ENCODE measurements at regions not wholly inside any gene's neighbourhood (a gene's known extent, or its start where the extent isn't known, plus 50 kb on each side); places are given as distances from the start of the nearest gene placed in this dataset.

- H3K36me3 ChIP-seq = no peaks in the 10 kb centered on the region
- H3K9me3 ChIP-seq = no peaks in the 10 kb centered on the region
- H3K4me1 ChIP-seq = no peaks in the 10 kb centered on the region
- no peaks in the 10 kb centered on the region for H3K27me3 ChIP-seq
- DNase-seq (no peak), ATAC-seq (no peak)
- no peak overlapping the region for H3K4me3 ChIP-seq
- WGBS, 4 donors = 60 to 69% (median 66%) methylated on average over 5 of the region's 5 CpGs
- H3K27ac ChIP-seq = no peak overlapping the region
- intact Hi-C loops (cut with DNase I) = no loop called here
- no peak for TF ChIP-seq POLR2A (IDR thresholded peaks at IDR 0.05)
- TF ChIP-seq, protein P1, sequence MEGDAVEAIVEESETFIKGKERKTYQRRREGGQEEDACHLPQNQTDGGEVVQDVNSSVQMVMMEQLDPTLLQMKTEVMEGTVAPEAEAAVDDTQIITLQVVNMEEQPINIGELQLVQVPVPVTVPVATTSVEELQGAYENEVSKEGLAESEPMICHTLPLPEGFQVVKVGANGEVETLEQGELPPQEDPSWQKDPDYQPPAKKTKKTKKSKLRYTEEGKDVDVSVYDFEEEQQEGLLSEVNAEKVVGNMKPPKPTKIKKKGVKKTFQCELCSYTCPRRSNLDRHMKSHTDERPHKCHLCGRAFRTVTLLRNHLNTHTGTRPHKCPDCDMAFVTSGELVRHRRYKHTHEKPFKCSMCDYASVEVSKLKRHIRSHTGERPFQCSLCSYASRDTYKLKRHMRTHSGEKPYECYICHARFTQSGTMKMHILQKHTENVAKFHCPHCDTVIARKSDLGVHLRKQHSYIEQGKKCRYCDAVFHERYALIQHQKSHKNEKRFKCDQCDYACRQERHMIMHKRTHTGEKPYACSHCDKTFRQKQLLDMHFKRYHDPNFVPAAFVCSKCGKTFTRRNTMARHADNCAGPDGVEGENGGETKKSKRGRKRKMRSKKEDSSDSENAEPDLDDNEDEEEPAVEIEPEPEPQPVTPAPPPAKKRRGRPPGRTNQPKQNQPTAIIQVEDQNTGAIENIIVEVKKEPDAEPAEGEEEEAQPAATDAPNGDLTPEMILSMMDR (IDR thresholded peaks at IDR 0.05) = peak in 5 of 12 donors; percentile 12 to 53 (median 24)
Measured at GRCh38 chr5:126100767-126101166, 322.4 kb upstream of the GRAMD2B start.

DNA sequence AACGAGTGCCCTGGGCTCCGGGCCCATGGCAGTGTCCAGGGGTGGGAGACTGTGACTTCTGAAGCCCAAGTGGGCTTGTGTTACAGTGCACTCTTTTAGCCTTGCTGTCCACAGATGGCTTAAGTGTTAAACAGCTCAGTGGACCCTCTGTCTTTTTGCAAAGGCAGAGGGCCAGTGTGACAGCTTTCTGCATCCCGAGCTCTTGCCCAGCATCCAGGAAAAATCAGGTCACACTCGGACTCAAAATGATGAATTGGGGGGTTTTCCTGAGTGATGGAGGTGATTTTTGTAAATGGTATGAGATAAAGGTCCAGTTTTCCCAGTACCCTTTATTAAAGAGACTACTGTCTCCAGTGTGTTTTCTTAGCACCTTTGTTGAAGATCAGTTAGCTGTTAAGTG lies 321.3 kb upstream of the GRAMD2B start:
- Histone ChIP-seq H3K4me3 (no peak overlapping the region), H3K27ac (no peak overlapping the region), H3K9me3 (no peaks in the 10 kb centered on the region), H3K27me3 (no peaks in the 10 kb centered on the region), H3K36me3 (no peaks in the 10 kb centered on the region), H3K4me1 (no peaks in the 10 kb centered on the region)
- no peak for TF ChIP-seq POLR2A (IDR thresholded peaks at IDR 0.05)
- TF ChIP-seq, protein P1 (IDR thresholded peaks at IDR 0.05) = no peak
- ATAC-seq (no peak), DNase-seq (no peak)
- 88 to 93% (median 89%) methylated on average over 4 of the region's 4 CpGs for WGBS, 4 donors
- intact Hi-C loops (cut with DNase I) = no loop called here

DNA sequence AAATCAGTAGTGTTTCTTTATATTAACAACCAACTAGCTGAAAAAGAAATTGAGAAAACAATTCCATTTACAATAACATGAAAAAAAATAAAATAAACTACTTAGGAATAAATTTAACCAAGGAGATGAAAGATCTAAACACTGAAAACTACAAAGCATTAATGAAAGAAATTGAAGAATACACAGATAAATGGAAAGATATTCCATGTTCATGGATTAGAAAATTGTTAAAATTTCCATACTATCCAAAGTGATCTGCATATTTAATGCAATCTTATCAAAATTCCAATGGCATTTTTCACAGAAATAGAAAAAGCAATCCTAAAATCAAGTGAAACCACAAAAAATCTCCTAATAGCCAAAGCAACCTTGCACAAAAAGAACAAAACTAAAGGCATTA lies 320.2 kb upstream of the GRAMD2B start:
- intact Hi-C loops (cut with DNase I) = no loop called here
- H3K27me3 ChIP-seq = no peaks in the 10 kb centered on the region
- no peak for DNase-seq

GRCh38 chr5:126103868-126104267 lies 319.3 kb upstream of the GRAMD2B start:
- H3K36me3 ChIP-seq = no peaks in the 10 kb centered on the region
- ATAC-seq (no peak), DNase-seq (no peak)
- no peaks in the 10 kb centered on the region for H3K9me3 ChIP-seq
- intact Hi-C loops (cut with DNase I) = no loop called here
- no peak for TF ChIP-seq POLR2A (IDR thresholded peaks at IDR 0.05)
- TF ChIP-seq, protein P1 (IDR thresholded peaks at IDR 0.05) = no peak
- H3K4me3 ChIP-seq = no peak overlapping the region
- no peaks in the 10 kb centered on the region for H3K27me3 ChIP-seq
- H3K27ac ChIP-seq = no peak overlapping the region
- WGBS, 4 donors = 84 to 95% (median 88%) methylated on average over 1 of the region's 1 CpG
- H3K4me1 ChIP-seq = no peaks in the 10 kb centered on the region

More for the DNA sequence above, 320.2 kb upstream of the GRAMD2B start:
- Histone ChIP-seq H3K4me1 (no peaks in the 10 kb centered on the region), H3K36me3 (no peaks in the 10 kb centered on the region), H3K27ac (no peak overlapping the region), H3K9me3 (no peaks in the 10 kb centered on the region), H3K4me3 (no peak overlapping the region)
- TF ChIP-seq, protein P1 (IDR thresholded peaks at IDR 0.05) = no peak
- TF ChIP-seq POLR2A (IDR thresholded peaks at IDR 0.05) = no peak
- ATAC-seq = no peak
